Stomach (tissue), 8 donors: ENCODE measurements at regions not wholly inside any gene's neighbourhood (a gene's known extent, or its start where the extent isn't known, plus 50 kb on each side); places are given as distances from the start of the nearest gene placed in this dataset.

Source experiments
- DNase-seq, 2 donors: peaks; one replicate each; pipeline versions ENCODE4 v3.0.0 to v3.0.0-alpha.2; 2013 to 2019
- H3K27ac ChIP-seq, 5 donors: fragments of 200-600 bp in 4 of 5; sonication (generic) in 4 of 5; one replicate each; pipeline ENCODE4 v1.5.1; 2013 to 2019; ENCODE audit warnings: mild to moderate bottlenecking in 1 of 5, moderate library complexity in 1 of 5
- H3K27me3 ChIP-seq, 3 donors: fragments of 200-600 bp; sonication (generic); one replicate each; pipeline ENCODE4 v1.5.1; 2017 to 2019; ENCODE audit warnings: mixed run types in 1 of 3
- H3K36me3 ChIP-seq, 4 donors: fragments of 200-600 bp; sonication (generic); 1 replicate in 3 of 4; 2 replicates in 1 of 4; pipeline ENCODE4 v1.5.1; 2016 to 2019
- H3K4me1 ChIP-seq, 4 donors: fragments of 200-600 bp; sonication (generic); one replicate each; pipeline ENCODE4 v1.5.1; 2016 to 2019
- H3K4me3 ChIP-seq, 4 donors: fragments of 200-600 bp; sonication (generic) in 3 of 4; one replicate each; pipeline ENCODE4 v1.5.1; 2016 to 2019; ENCODE audit warnings: mild to moderate bottlenecking in 1 of 4
- H3K9me3 ChIP-seq, 4 donors: fragments of 200-600 bp; sonication (generic); one replicate each; pipeline ENCODE4 v1.5.1; 2016 to 2019
- EP300 ChIP-seq: sonication (generic); formaldehyde crosslinking; IDR thresholded peaks from one replicate; pipeline ENCODE4 v1.6.1; 2017; ENCODE audit warnings: antibody characterized with exemption
- POLR2A ChIP-seq, 4 donors: fragments of 450-650 bp; IDR thresholded peaks; one replicate each; pipeline ENCODE4 v1.6.1; 2016; ENCODE audit warnings: antibody characterized with exemption in 4 of 4, control low read depth in 2 of 4, mild to moderate bottlenecking in 1 of 4, moderate library complexity in 1 of 4
- POLR2AphosphoS5 ChIP-seq, 3 donors: sonication (generic); formaldehyde crosslinking; IDR thresholded peaks; one replicate each; pipeline ENCODE4 v1.6.1; 2016; ENCODE audit warnings: antibody characterized with exemption in 3 of 3
- WGBS, 5 donors: extraction: QIAGEN DNeasy Blood & Tissue Kit in 3 of 5; methylation state at CpG; one replicate each; pipeline versions ENCODE4 v1.1.5 to v1.1.7; 2013 to 2018; 5-methylcytosine and 5-hydroxymethylcytosine counted together
- intact Hi-C: fragments of 100-400 bp; cut with DNase I; formaldehyde crosslinking; loops from one replicate; pipeline ENCODE4 v1.15.1; 2023; ENCODE audit warnings: low total_unique reads
- TF ChIP-seq, protein P1 (sequence below), 7 experiments: fragments of 450-650 bp in 4 of 7; fragments of 200-600 bp in 3 of 7; sonication (generic) in 3 of 7; IDR thresholded peaks; one replicate each; pipeline ENCODE4 v1.5.1; 2016 to 2019; ENCODE audit warnings: antibody characterized with exemption in 7 of 7, control low read depth in 2 of 7, mild to moderate bottlenecking in 1 of 7
- donor health status: healthy with polysubstance abuse.
- donor health status: Bipolar disorder and iron deficiency.
- donor health status: healthy.

GRCh38 chr10:129344731-129345355 is 122.2 kb upstream of the MGMT start:
- intact Hi-C loops, result no loop called here
- DNase-seq, result no peak
- Histone ChIP-seq H3K27me3 (peaks cover 0 to 3% (median 0%) of the 10 kb centered on the region in 3 donors), H3K4me1 (no peaks in the 10 kb centered on the region), H3K27ac (no peak overlapping the region), H3K36me3 (no peaks in the 10 kb centered on the region), H3K4me3 (no peak overlapping the region), H3K9me3 (no peaks in the 10 kb centered on the region)
- WGBS, 5 donors, result 65 to 74% (median 72%) methylated on average over 12 of the region's 12 CpGs
- TF ChIP-seq POLR2AphosphoS5 (IDR thresholded peaks at IDR 0.05) (no peak), EP300 (no peak), POLR2A (IDR thresholded peaks at IDR 0.05) (no peak)
- TF ChIP-seq, protein P1, sequence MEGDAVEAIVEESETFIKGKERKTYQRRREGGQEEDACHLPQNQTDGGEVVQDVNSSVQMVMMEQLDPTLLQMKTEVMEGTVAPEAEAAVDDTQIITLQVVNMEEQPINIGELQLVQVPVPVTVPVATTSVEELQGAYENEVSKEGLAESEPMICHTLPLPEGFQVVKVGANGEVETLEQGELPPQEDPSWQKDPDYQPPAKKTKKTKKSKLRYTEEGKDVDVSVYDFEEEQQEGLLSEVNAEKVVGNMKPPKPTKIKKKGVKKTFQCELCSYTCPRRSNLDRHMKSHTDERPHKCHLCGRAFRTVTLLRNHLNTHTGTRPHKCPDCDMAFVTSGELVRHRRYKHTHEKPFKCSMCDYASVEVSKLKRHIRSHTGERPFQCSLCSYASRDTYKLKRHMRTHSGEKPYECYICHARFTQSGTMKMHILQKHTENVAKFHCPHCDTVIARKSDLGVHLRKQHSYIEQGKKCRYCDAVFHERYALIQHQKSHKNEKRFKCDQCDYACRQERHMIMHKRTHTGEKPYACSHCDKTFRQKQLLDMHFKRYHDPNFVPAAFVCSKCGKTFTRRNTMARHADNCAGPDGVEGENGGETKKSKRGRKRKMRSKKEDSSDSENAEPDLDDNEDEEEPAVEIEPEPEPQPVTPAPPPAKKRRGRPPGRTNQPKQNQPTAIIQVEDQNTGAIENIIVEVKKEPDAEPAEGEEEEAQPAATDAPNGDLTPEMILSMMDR (IDR thresholded peaks at IDR 0.05), result no peak

DNA sequence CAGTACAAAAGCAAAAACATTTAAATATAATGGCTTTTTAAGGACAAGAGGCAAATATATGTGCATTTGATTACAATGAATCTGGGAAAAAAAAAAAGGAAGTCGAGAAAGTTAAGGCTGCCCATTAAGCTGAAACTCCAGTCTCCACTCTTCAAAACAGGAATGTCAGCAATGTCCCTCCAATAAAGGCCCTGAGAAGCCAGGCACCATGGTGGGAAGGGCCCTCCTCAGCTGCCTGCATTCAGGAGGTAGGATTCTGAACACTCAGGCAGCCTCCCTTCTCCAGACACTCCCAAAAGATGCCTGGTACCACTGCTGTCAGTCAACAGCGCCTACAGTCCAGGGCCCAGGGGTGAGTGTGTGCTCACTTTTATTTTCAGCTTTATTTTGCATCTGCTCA is 121.3 kb upstream of the MGMT start:
- no peak for DNase-seq
- no peak overlapping the region for H3K4me3 ChIP-seq
- WGBS, 5 donors, result 71 to 82% (median 78%) methylated on average over 2 of the region's 2 CpGs

GRCh38 chr10:129350690-129351089 is 116.4 kb upstream of the MGMT start:
- no peaks in the 10 kb centered on the region for H3K27me3 ChIP-seq
- no peak for TF ChIP-seq POLR2A (IDR thresholded peaks at IDR 0.05)
- TF ChIP-seq EP300, result no peak
- TF ChIP-seq, protein P1 (IDR thresholded peaks at IDR 0.05), result no peak
- no peak for TF ChIP-seq POLR2AphosphoS5 (IDR thresholded peaks at IDR 0.05)
- peaks cover 0 to 5% (median 3%) of the 10 kb centered on the region in 4 donors for H3K9me3 ChIP-seq
- H3K4me1 ChIP-seq, result no peaks in the 10 kb centered on the region
- 82 to 89% (median 83%) methylated on average over 11 of the region's 11 CpGs for WGBS, 5 donors
- H3K4me3 ChIP-seq, result no peak overlapping the region
- no peak for DNase-seq
- no peak overlapping the region for H3K27ac ChIP-seq
- intact Hi-C loops, result no loop called here
- no peaks in the 10 kb centered on the region for H3K36me3 ChIP-seq

More for the DNA sequence above, 121.3 kb upstream of the MGMT start:
- H3K36me3 ChIP-seq, result no peaks in the 10 kb centered on the region
- TF ChIP-seq POLR2AphosphoS5 (IDR thresholded peaks at IDR 0.05), result no peak
- no peaks in the 10 kb centered on the region for H3K9me3 ChIP-seq
- no peaks in the 10 kb centered on the region for H3K27me3 ChIP-seq
- intact Hi-C loops, result no loop called here
- H3K4me1 ChIP-seq, result no peaks in the 10 kb centered on the region
- H3K27ac ChIP-seq, result no peak overlapping the region

GRCh38 chr10:129353101-129353500 is 113.9 kb upstream of the MGMT start:
- WGBS, 5 donors, result 85 to 91% (median 88%) methylated on average over 16 of the region's 16 CpGs
- intact Hi-C loops, result no loop called here
- TF ChIP-seq POLR2AphosphoS5 (IDR thresholded peaks at IDR 0.05), result no peak
- no peak for TF ChIP-seq EP300
- TF ChIP-seq, protein P1 (IDR thresholded peaks at IDR 0.05), result no peak
- no peak for TF ChIP-seq POLR2A (IDR thresholded peaks at IDR 0.05)
- no peaks in the 10 kb centered on the region for H3K36me3 ChIP-seq
- peaks cover 0 to 19% (median 18%) of the 10 kb centered on the region in 4 donors for H3K9me3 ChIP-seq
- no peak for DNase-seq
- H3K4me1 ChIP-seq, result no peaks in the 10 kb centered on the region
- H3K27ac ChIP-seq, result no peak overlapping the region
- H3K27me3 ChIP-seq, result no peaks in the 10 kb centered on the region
- no peak overlapping the region for H3K4me3 ChIP-seq

DNA sequence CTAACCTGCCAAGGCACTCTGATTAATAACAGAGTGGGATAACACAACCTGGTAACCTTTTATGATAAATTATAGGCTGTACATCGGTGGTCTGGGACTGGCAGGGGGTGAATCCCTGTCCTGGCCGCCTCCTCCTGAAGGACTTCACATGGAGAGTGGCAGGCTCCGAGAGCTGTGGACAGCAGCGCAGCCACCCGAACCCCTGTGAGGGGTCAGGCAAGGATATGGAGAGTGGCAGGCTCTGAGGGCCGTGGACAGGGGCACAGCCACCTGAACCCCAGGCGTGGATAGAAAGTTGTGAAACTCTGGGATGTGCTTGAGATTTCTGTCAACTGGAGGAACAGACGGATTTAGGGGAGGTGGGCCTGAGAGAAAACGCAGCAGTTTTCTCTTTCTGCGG is 107.0 kb upstream of the MGMT start:
- no peak overlapping the region for H3K4me3 ChIP-seq
- peaks cover 0 to 8% (median 0%) of the 10 kb centered on the region in 3 donors for H3K27me3 ChIP-seq
- no peaks in the 10 kb centered on the region for H3K36me3 ChIP-seq
- WGBS, 5 donors, result 77 to 87% (median 83%) methylated on average over 9 to 10 of the region's 10 CpGs
- H3K9me3 ChIP-seq, result peaks cover 0 to 19% (median 16%) of the 10 kb centered on the region in 4 donors
- intact Hi-C loops, result no loop called here
- no peaks in the 10 kb centered on the region for H3K4me1 ChIP-seq
- DNase-seq, result no peak
- H3K27ac ChIP-seq, result no peak overlapping the region
- TF ChIP-seq, protein P1 (IDR thresholded peaks at IDR 0.05), result no peak
- no peak for TF ChIP-seq POLR2AphosphoS5 (IDR thresholded peaks at IDR 0.05)
- no peak for TF ChIP-seq EP300
- TF ChIP-seq POLR2A (IDR thresholded peaks at IDR 0.05), result no peak
